Stimulated activated CD4-positive, alpha-beta T cell treated with anti-CD3 and anti-CD28 coated beads, Interleukin-2, amount 100 ng/mL, for 24 hours (primary cell): ENCODE measurements at regions not wholly inside any gene's neighbourhood (a gene's known extent, or its start where the extent isn't known, plus 50 kb on each side); places are given as distances from the start of the nearest gene placed in this dataset.

Experiments used
- DNase-seq, 2 donors: peaks; one replicate each; pipeline ENCODE4 v3.0.0-alpha.2; 2020

GRCh38 chr21:16377857-16378256 is 648.1 kb downstream of the USP25 start:
- no peak for DNase-seq

DNA sequence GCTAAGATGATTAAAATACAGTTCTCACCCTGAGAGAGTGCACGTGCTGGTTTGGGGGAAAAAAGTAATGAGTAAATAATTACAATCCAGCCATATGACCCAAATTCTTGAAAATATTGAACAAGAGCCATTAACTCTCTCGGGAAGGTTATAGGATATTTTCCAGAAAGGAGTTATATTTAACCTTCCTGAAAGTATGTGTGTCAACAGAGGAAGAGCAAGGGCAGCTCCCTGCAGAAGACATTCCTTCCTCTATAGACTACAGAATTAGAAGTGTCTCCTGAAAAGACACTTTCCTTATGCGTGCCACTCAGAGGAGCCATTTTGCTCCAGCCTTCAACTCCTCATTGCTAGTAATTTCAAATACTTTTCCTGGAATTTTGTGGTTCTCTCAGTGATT is 648.7 kb downstream of the USP25 start:
- DNase-seq = no peak

DNA sequence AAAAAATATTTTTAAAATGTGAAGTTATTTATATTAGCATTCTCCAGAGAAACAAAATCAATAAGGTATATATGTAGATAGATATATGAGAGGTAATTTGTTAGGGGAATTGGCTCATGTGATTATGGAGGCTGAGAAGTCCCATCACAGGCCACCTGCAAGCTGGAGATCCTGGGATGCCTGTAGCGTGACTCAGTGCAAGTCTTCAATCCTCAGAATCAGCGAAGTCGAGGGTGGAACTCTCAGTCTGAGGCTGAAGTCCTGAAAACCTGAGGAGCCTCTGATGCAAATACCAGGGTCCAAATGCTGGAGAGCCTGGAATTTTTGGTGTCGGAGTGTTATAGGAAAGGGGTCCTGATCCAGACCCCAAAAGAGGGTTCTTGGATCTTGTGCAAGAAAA is 658.5 kb downstream of the USP25 start:
- no peak for DNase-seq

- no peak for DNase-seq
These were observed 659.3 kb downstream of the USP25 start for GRCh38 chr21:16388911-16389560.

DNA sequence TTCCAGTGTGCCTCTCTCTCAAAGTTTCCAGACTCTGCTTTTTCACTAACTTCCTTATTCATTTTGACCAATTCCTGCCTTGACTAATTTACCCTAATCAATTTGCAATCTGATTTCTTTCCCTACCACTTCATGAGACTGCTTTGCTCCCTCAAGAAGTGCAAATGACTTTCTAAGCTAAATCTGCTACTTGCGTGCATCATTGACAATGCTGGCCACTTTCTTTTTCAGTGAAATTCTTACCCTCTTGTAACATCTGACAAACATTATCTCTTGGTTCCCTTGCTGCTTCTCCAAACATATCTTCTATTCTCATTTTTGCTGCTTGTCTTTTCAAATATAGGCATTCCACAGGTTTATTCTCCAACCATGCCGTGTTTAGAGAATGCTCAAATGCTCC is 659.9 kb downstream of the USP25 start:
- DNase-seq = no peak

DNA sequence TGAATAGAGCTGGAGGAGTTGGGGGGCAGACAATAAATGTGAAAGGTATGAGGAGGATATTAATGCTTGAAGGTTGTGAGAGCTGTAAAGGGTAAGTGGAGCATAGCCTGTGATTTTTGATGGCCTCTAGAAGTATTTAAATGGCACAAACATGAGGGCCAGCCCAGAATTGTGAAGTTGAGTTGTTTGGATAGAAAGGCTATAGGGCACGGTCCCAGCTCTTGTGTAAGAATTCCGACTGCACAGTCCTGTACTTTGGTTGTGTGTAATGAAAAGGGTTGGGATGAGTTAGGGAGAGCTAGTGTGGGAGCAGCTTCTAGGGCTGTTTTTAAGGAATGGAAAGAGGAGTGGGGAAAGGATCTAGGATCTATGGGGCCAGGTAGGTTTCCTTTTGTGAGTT is 665.5 kb downstream of the USP25 start:
- no peak for DNase-seq

DNA sequence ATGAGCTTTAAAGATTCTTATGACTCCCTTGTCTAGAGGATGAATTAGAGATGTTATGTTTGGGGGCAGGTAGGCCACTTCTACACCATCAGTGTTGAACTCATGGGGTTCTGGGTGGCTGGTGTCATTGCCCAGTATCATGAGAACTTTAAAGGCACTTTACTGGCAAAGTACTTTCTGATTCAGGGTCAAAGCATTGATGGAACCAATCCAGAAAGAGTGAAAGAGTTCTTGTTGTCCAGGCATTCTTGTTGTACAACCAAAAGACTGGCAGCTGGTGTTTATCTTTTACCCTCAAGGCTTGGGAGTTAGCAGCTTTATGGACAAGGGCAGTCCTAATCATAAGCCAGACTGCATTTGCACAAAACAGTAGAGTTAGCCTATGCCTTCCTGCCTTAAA is 673.0 kb downstream of the USP25 start:
- DNase-seq = no peak

DNA sequence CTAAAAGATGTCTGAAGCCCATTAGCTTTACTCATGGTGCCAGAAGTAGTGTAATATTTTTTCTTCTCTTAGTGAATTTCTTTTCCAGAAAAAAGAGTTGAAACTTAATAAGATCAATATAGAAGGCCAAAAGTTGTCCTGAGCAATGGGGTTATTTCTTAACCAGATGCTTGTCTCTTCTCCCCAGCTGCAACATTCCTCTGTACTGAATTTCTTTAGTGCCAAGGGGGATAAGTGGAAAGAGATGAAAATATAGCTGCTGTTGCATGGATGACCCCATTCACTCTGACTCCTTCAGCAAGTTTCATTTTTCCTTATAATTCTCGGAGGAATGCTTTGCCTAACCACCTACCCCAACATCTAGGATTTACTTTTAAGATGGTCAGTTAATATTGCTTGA is 675.0 kb downstream of the USP25 start:
- no peak for DNase-seq

DNA sequence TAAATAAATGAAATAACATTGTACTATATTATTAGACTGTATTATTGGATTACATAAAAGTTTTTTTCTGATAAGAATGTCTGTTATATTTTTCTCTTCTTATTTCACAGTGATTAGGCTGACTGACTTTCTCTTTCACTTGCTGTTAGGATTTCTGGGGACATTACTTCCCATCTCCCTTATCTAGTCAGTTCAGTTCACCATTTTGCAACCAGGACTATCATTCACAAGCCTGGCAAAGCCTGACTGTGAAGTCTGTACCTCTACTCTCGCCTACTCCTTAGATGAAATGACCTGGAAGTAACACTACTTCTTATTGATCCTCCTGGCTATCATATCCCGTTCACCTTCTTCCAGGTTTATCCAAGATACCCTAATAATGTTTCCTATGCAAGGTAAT is 676.6 kb downstream of the USP25 start:
- DNase-seq = no peak

DNA sequence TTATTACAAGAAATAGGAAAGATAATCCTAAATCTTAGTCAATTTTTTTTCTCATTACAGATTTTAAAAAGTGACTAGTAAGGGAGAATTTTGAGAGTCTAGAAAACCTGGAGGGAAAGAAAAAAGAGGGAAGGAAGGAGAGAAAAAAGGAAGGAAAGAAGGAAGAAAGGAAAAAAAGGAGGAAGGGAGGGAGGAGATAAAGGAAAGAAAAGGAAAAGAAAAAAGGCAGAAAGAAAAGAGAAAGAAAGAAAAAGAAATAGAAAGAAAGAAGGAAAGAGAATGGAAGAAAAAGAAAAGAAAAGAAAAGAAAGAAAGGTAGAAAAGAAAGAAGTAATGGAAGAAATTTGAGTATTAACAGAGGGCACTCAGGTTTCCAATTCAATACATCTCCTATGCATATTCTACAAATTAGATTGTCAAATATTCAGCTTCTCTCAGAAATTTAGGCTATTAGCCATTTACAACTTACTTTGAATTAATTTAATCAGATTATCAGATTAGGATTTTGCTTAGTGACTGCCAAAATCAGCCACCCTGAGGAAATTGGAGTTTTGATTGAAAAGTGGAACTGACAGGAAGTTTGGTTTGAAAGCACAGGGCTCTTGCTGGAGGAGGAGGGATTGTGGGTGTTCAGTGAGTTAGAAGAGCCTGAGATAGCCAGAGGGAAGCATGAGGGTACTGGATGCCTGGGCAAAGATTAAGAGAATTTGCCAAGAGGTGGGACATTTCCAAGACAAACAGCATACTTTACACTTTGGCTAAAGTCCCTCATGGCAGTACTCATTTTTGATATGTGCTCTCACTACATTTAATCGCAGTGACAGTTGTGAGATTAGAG is 677.8 kb downstream of the USP25 start:
- no peak for DNase-seq

GRCh38 chr21:16408280-16408679 is 678.5 kb downstream of the USP25 start:
- no peak for DNase-seq

DNA sequence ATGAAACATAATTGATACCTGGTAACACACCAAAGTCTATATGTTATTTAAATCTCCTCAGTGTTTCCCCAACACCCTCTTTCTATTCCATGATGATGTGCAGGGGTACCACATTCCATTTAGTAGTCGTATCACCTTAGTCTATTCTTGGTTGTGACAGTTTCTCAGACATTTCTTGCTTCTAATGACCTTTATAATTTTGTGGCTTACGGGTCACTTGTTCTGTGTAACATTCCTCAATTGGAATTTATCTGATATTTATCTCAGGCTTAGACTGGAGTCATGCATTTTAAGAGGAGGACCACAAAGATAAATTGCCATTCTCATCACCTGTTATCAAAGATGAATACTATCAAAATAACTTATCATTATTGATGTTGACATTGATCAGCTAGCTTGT is 679.6 kb downstream of the USP25 start:
- DNase-seq = no peak

DNA sequence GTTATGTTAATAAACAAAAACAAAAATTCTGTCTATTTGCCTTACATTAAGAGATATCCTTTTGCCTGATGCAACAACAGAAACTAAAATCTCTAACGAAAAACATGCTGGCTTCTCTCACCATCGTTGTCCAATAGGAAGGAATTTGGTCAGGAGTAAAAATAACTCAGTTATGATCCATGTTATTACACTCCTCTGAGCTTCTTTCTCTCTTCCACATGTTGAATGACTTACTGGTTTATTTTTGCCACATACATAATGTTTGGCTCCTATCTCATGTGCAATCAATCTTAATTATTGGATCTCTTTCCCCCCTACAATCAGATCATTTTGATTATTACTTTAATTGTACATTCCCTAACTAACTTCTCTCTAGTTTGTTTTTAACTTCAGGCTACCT is 688.4 kb downstream of the USP25 start:
- no peak for DNase-seq

DNA sequence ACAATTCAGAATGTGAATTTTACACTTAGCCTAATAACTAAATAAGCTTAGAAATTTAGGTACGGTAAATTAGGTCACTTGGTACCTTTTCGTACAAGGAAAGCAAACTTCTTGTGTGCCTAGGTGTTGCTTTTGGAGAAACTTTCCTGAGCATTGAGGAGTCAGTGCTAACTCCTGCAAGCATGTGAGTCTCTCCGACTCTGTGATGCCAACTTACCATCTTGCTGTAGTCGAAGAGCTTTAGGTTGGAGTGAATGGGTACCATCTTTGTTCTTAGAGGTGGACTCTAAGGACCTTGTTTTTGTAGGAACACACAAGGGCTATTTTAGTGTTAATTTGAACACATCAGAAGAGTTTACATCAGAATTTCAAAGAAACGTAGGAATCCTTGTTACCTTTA is 688.9 kb downstream of the USP25 start:
- DNase-seq = no peak

- no peak for DNase-seq
These were observed 689.6 kb downstream of the USP25 start for GRCh38 chr21:16419188-16419921.

- no peak for DNase-seq
These were observed 690.4 kb downstream of the USP25 start for GRCh38 chr21:16420031-16420724.

GRCh38 chr21:16421007-16421406 is 691.2 kb downstream of the USP25 start:
- DNase-seq = no peak

DNA sequence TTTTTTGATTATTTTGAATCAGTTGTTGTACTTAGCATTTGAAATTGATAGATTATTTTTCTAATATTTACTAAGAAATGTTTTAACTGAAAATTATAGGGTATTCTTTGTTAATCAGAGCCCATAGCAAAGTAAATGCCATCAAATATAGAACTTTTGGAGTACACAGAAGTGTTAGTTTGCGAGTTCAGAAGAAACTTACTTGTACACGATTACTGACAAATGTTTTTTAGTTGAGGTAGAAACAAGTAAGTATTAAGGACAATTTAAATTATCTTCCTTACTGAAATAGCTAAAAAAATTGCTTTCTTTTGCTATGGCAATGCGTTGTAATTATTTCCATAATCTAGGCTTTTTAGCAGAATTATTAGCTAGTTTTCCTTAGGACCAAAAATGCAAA is 692.2 kb downstream of the USP25 start:
- no peak for DNase-seq

GRCh38 chr21:16422702-16423101 is 692.9 kb downstream of the USP25 start:
- DNase-seq = no peak

- DNase-seq = no peak
These were observed 694.1 kb downstream of the USP25 start for GRCh38 chr21:16423921-16424320.

- DNase-seq = no peak
These were observed 694.6 kb downstream of the USP25 start for GRCh38 chr21:16424331-16424751.

GRCh38 chr21:16425376-16425775 is 695.6 kb downstream of the USP25 start:
- DNase-seq = no peak

- DNase-seq = no peak
These were observed 697.2 kb downstream of the USP25 start for GRCh38 chr21:16426936-16427335.
